ENCODE measurements at regions not wholly inside any gene's neighbourhood (a gene's known extent, or its start where the extent isn't known, plus 50 kb on each side); places are given as distances from the start of the nearest gene placed in this dataset.

DNA sequence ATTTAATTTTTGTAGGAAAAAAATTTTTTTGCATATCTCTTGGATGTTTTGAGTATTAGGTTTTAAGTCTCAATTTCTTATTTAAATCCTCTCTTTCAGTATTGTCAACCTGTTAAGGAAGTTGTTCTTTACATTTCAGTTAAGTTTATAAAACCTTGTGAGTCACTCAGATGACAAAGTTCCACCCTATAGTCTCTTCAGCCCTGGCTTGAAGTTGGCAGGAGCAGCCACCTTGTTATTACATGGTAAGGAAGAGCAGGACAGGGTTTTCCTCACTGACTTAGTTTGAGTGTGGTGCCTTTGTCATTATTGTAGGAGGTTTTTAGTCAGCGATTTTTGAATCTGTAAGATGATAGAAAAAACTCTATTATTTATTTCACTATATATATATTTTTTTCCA is 2143.9 kb downstream of the MRPL39 start:
- H3K4me3 Mint-ChIP-seq = no peak overlapping the region
- Histone ChIP-seq H2AFZ (ENCODE audit: insufficient read depth, low read depth, low read length, poor library complexity, severe bottlenecking) (no peak overlapping the region), H4K20me1 (ENCODE audit: control insufficient read depth, insufficient read depth, low read length, poor library complexity, severe bottlenecking) (no peaks in the 10 kb centered on the region), H3K4me2 (replicated peaks; ENCODE audit: low read depth, low read length, poor library complexity, severe bottlenecking) (no peak overlapping the region), H3K36me3 (replicated peaks in 1 of 2; ENCODE audit: control extremely low read depth in 1 of 2, control insufficient read depth in 1 of 2, extremely low read depth in 1 of 2, insufficient read depth in 2 of 2, low read length in 1 of 2) (no peaks in the 10 kb centered on the region), H3K79me2 (ENCODE audit: control insufficient read depth, insufficient read depth, low read length) (no peaks in the 10 kb centered on the region), H3K27me3 (replicated peaks in 1 of 4; ENCODE audit: control extremely low read depth in 1 of 4, control insufficient read depth in 3 of 4, insufficient read depth in 4 of 4, low read length in 3 of 4) (no peaks in the 10 kb centered on the region), H3K4me3 (ENCODE audit: control extremely low read depth in 1 of 5, extremely low read depth in 1 of 5, insufficient read depth in 1 of 5, low read depth in 2 of 5, low read length in 4 of 5) (no peak overlapping the region), H3K27ac (ENCODE audit: low read length in 2 of 2) (no peak overlapping the region), H3K9me3 (ENCODE audit: control extremely low read depth in 1 of 3, control insufficient read depth in 2 of 3, insufficient read depth in 1 of 3, low read length in 2 of 3) (no peaks in the 10 kb centered on the region), H3K9ac (ENCODE audit: low read length) (no peak overlapping the region), H3K4me1 (ENCODE audit: control insufficient read depth in 2 of 2, insufficient read depth in 2 of 2, low read length in 2 of 2) (no peaks in the 10 kb centered on the region)
- H3K4me1 Mint-ChIP-seq = no peaks in the 10 kb centered on the region
- CTCF ChIA-PET = no interaction called here
- no CpG with 5 or more reads among the region's 1 CpG for WGBS (ENCODE audit: insufficient coverage)
- H3K27ac Mint-ChIP-seq = no peak overlapping the region
- DNase-seq (no peak), ATAC-seq (ENCODE audit: low read depth) (no peak)
- TF ChIP-seq EZH2 (IDR thresholded peaks at IDR 0.05; ENCODE audit: borderline replicate concordance, insufficient read depth, low read depth, low read length, poor library complexity, severe bottlenecking) = no peak
- TF ChIP-seq, protein P1, sequence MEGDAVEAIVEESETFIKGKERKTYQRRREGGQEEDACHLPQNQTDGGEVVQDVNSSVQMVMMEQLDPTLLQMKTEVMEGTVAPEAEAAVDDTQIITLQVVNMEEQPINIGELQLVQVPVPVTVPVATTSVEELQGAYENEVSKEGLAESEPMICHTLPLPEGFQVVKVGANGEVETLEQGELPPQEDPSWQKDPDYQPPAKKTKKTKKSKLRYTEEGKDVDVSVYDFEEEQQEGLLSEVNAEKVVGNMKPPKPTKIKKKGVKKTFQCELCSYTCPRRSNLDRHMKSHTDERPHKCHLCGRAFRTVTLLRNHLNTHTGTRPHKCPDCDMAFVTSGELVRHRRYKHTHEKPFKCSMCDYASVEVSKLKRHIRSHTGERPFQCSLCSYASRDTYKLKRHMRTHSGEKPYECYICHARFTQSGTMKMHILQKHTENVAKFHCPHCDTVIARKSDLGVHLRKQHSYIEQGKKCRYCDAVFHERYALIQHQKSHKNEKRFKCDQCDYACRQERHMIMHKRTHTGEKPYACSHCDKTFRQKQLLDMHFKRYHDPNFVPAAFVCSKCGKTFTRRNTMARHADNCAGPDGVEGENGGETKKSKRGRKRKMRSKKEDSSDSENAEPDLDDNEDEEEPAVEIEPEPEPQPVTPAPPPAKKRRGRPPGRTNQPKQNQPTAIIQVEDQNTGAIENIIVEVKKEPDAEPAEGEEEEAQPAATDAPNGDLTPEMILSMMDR (IDR thresholded peaks at IDR 0.05) = no peak
- intact Hi-C loops (cut with micrococcal nuclease) = no loop called here
- H3K27me3 Mint-ChIP-seq = no peaks in the 10 kb centered on the region
- POLR2A ChIA-PET = no interaction called here
- peaks cover 4% of the 10 kb centered on the region for H3K9me3 Mint-ChIP-seq (ENCODE audit: insufficient read depth)

DNA sequence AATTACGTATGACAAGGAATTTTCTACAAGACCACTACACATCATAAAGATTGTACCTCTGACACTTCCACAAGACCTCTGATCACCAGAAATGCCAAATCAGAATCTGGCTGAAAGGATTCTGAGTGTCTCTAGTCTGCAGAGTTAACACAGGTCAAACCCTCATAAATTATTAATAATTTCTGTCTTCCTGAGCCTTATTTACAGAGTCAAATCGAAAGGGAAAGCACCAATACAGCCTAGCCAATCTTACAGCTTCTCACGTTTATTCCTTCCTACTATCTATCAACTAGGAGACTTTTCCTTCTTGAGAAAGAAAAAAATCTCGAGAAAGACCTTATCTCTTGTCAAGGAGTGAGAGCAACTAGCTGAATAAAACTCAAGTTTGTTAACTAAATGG is 2151.6 kb downstream of the MRPL39 start:
- intact Hi-C loops (cut with micrococcal nuclease) = no loop called here
- Histone ChIP-seq H3K4me2 (replicated peaks; ENCODE audit: low read depth, low read length, poor library complexity, severe bottlenecking) (no peak overlapping the region), H3K27ac (ENCODE audit: low read length in 2 of 2) (no peak overlapping the region), H3K27me3 (replicated peaks in 1 of 4; ENCODE audit: control extremely low read depth in 1 of 4, control insufficient read depth in 3 of 4, insufficient read depth in 4 of 4, low read length in 3 of 4) (no peaks in the 10 kb centered on the region), H2AFZ (ENCODE audit: insufficient read depth, low read depth, low read length, poor library complexity, severe bottlenecking) (no peak overlapping the region), H3K79me2 (ENCODE audit: control insufficient read depth, insufficient read depth, low read length) (no peaks in the 10 kb centered on the region), H3K4me1 (ENCODE audit: control insufficient read depth in 2 of 2, insufficient read depth in 2 of 2, low read length in 2 of 2) (no peaks in the 10 kb centered on the region), H3K9me3 (ENCODE audit: control extremely low read depth in 1 of 3, control insufficient read depth in 2 of 3, insufficient read depth in 1 of 3, low read length in 2 of 3) (peaks cover 0 to 2% (median 0%) of the 10 kb centered on the region in 3 donors), H3K36me3 (replicated peaks in 1 of 2; ENCODE audit: control extremely low read depth in 1 of 2, control insufficient read depth in 1 of 2, extremely low read depth in 1 of 2, insufficient read depth in 2 of 2, low read length in 1 of 2) (no peaks in the 10 kb centered on the region), H4K20me1 (ENCODE audit: control insufficient read depth, insufficient read depth, low read length, poor library complexity, severe bottlenecking) (no peaks in the 10 kb centered on the region), H3K4me3 (ENCODE audit: control extremely low read depth in 1 of 5, extremely low read depth in 1 of 5, insufficient read depth in 1 of 5, low read depth in 2 of 5, low read length in 4 of 5) (no peak overlapping the region), H3K9ac (ENCODE audit: low read length) (no peak overlapping the region)
- ChIA-PET CTCF (no interaction called here), POLR2A (no interaction called here)
- H3K4me3 Mint-ChIP-seq = no peak overlapping the region
- WGBS (ENCODE audit: insufficient coverage) = 83% methylated on average over 2 of the region's 4 CpGs
- H3K27me3 Mint-ChIP-seq = no peaks in the 10 kb centered on the region
- DNase-seq = no peak
- H3K4me1 Mint-ChIP-seq = peaks cover 3% of the 10 kb centered on the region
- TF ChIP-seq, protein P1 (IDR thresholded peaks at IDR 0.05) = no peak
- no peak for TF ChIP-seq EZH2 (IDR thresholded peaks at IDR 0.05; ENCODE audit: borderline replicate concordance, insufficient read depth, low read depth, low read length, poor library complexity, severe bottlenecking)
- H3K9me3 Mint-ChIP-seq (ENCODE audit: insufficient read depth) = no peaks in the 10 kb centered on the region
- no peak overlapping the region for H3K27ac Mint-ChIP-seq
- ATAC-seq (ENCODE audit: low read depth) = no peak

Measured in B cell (primary cell).